DMS53 (cell line): ENCODE measurements at regions not wholly inside any gene's neighbourhood (a gene's known extent, or its start where the extent isn't known, plus 50 kb on each side); places are given as distances from the start of the nearest gene placed in this dataset.
"Not testable (repeated sequence)": the region's sequence is repeated elsewhere in the genome, so short reads cannot be mapped to it uniquely, and the experiment has no call there.

Source experiments
- DNase-seq: peaks from one replicate; lab custom pipeline; 2025; lab: John Stamatoyannopoulos, UW

GRCh38 chr2:116922414-116922813, 892.1 kb upstream of the DDX18 start:
- no peak for DNase-seq

GRCh38 chr2:116924509-116924908, 890.0 kb upstream of the DDX18 start:
- DNase-seq, result no peak

- DNase-seq, result no peak
Measured at GRCh38 chr2:116935097-116935814, 879.2 kb upstream of the DDX18 start.

DNA sequence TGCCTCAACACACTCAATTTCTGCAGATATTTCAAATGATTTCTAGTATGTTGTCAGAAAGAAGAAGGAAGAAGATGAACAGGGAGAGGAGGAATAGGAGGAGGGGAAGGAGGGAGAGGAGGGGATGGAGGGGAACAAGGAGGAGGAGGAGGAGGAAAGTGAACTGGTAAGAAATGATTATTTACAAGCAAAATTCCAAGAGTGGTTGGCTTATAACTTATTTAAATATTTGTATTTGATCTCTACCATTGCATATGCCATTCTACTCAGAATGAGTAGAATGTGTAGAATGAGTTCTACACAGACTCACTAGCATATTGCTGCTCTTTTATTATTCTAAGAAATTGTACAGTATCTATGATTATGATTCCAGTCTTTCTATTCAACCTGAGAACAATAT, 866.2 kb upstream of the DDX18 start:
- no peak for DNase-seq

DNA sequence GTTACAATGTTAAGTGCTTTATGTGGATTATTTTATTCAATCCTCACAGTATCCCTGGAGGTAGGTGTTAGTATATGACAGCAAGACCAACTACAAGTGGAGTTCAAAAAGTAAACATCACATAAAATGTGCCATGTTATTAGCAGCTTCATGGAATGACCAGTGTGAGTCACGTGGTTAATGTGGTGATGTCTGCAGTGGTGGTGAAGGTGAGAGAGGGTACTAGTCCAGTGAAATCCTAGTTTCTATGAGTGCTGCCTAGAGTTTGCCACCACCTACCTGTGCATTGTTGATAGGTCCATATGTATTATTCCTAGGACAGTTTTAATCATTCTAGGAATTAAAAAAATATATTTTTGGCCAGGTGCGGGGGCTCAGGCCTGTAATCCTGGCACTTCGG, 865.2 kb upstream of the DDX18 start:
- peak; percentile 6 for DNase-seq

DNA sequence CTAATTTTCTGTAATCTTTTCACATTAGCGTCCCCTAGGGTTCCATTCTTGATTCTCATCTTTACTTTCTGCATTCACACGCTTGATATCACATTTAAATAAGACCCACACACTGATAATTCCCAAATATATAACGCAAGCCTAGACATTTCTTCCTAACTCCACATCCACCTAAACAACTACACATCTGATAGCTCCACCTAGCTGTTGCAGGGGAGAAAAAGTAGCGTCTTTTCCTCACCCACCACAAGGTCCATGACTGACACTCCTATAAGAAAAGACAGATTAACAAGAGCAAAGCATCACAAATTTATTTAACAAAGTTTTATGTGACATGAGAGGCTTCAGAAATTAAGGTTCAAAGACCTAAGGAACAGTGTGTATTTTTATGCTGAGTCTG, 862.2 kb upstream of the DDX18 start:
- peak; percentile 59 for DNase-seq

- DNase-seq, result no peak
Measured at GRCh38 chr2:116955646-116956045, 858.8 kb upstream of the DDX18 start.

- DNase-seq, result no peak
Measured at GRCh38 chr2:116975608-116976007, 838.9 kb upstream of the DDX18 start.

DNA sequence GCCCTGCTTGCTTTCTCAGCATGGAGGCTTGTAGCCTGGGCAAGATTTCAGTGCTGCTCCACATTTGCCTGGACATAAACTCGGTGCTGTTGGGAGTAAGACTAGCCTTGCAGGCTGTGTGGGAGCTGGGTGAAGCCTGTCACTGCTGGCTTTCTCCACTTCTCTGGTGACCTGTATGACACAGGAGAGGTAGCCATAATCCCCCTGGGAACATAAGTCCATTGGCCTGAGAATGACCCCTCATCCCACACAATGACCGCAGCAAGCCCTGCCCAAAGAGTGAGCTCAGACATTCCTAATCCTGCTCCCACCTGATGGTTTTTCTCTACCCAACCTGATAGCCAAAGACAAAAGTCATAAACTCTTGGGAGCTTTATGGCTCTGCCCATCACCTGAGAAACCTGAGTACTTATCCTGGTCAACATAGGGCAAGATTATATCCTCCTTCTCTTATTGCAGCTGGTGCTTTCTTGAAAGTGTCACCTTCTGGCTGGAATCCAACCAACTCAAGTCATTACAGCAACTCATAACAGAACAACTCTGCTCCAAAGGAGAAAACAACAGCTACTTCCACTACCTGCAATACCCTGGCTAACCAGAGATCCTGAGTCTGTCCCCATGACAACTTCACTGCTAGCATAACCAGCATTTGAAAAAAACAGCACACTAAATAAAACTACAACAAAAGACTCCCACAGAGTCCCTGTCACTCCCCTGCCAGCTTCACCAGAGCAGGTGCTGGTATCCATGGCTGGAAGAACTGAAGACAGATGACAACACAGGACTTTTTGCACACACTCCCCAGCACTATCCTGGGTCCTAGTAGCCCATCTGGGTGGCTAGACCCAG, 834.4 kb upstream of the DDX18 start:
- peak; percentile 8 for DNase-seq

GRCh38 chr2:116987447-116987846, 827.0 kb upstream of the DDX18 start:
- no peak for DNase-seq

GRCh38 chr2:116988303-116988702, 826.2 kb upstream of the DDX18 start:
- DNase-seq, result no peak

GRCh38 chr2:117019357-117019756, 795.1 kb upstream of the DDX18 start:
- no peak for DNase-seq

GRCh38 chr2:117027646-117028045, 786.8 kb upstream of the DDX18 start:
- DNase-seq, result no peak

- not testable (repeated sequence) for DNase-seq
Measured at GRCh38 chr2:117028708-117029107, 785.8 kb upstream of the DDX18 start.

GRCh38 chr2:117055499-117056375, 758.8 kb upstream of the DDX18 start:
- DNase-seq, result no peak

DNA sequence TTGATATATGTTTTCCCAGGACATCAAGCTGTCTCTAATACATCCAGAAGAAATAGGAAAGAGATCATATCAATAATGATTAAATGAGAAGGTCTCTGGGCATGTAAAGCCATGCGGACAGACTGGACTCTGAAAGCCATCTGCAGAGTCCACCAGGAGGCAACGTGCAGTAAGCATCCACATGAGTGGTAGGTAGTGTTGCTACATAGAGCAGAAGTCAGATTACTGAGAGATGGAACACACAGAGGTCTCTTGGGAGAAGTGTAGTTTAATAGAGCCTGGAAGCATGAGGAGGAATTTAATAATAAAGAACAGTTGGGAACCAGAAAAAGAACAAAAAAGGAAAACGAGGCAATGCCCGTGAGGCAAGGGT, 758.1 kb upstream of the DDX18 start:
- DNase-seq, result no peak

DNA sequence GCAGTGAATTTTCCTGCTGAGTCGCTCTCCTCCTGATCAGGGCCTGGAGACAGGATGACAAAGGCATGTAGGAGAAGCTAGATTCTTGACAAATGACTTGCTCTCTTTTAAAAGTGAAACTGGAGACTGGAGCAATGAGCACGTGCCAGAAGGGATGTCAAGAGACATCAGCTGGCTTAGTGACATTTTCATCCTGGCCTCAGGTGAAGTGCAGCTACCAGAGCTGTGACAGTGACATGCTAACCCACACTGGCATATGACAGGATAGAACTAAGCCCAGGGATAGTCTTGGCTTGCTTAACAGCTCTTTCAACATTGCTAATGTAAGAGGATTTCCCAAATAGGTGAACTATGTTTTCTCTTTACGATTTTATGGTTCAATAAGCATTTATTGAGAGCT, 757.5 kb upstream of the DDX18 start:
- DNase-seq, result peak; percentile 36

DNA sequence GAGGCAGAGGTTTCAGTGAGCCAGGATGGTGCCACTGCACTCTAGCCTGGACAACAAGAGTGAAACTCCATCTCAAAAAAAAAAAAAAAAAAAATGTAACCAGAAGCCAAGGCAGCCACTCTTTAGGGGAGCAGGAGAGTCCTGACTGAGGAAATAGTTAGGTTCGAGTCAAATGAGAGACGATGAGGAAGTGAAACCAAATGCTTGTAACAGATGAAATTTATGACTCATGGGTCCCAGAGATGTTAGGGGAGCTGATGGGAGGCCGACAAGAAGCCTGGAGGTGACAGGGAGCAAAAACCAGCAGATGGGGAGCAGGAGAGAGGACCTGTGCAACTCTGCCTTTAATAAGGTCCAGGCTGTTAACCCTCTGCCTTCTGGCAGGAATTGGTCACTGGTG, 756.1 kb upstream of the DDX18 start:
- DNase-seq, result no peak

- no peak for DNase-seq
Measured at GRCh38 chr2:117064021-117064420, 750.5 kb upstream of the DDX18 start.

DNA sequence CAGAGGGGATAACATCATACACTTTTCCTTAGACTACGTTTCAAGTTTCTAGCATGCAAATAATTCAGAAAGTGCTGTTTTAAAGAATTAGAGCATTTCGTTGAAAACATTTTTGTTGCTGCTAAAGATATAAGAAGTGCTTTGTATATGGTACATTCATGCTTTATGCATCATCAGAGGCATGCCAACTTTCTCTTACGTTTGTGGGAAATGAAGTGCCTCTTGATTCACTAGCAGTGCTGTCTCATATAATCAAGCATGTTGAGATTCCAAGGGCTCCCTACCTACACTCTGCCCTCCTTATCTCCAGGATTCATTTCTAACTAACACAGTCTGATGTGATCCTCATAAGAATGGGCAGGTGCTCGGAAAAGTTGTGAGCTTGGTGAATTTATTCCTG, 748.6 kb upstream of the DDX18 start:
- DNase-seq, result no peak

GRCh38 chr2:117067900-117068299, 746.6 kb upstream of the DDX18 start:
- no peak for DNase-seq

- DNase-seq, result no peak
Measured at GRCh38 chr2:117068371-117068770, 746.1 kb upstream of the DDX18 start.
